Bronchial epithelial cell (primary cell): ENCODE measurements at regions not wholly inside any gene's neighbourhood (a gene's known extent, or its start where the extent isn't known, plus 50 kb on each side); places are given as distances from the start of the nearest gene placed in this dataset.
"Not testable (repeated sequence)": the region's sequence is repeated elsewhere in the genome, so short reads cannot be mapped to it uniquely, and the experiment has no call there.

Experiments used
- DNase-seq: peaks from one replicate; pipeline ENCODE4 v3.0.0-alpha.2; 2010; ENCODE audit warnings: low read depth
- FAIRE-seq: peaks from 2 replicates; lab custom pipeline; 2011; peaks lifted over from hg19 to GRCh38; lab: Jason Lieb, UNC
- H3K27me3 ChIP-seq: 2 replicates; pipeline ENCODE4 v1.5.1; 2011; ENCODE audit warnings: low read length; ENCODE audit not compliant: control insufficient read depth, insufficient read depth
- H3K36me3 ChIP-seq: 2 replicates; pipeline ENCODE4 v1.5.1; 2011; ENCODE audit warnings: low read length; ENCODE audit not compliant: control insufficient read depth, insufficient read depth
- H3K4me3 ChIP-seq: 2 replicates; pipeline ENCODE4 v1.5.1; 2011; ENCODE audit warnings: mild to moderate bottlenecking, low read depth, low read length, control low read depth
- CTCF ChIP-seq: IDR thresholded peaks from 2 replicates; pipeline ENCODE4 v1.5.1; 2011; ENCODE audit warnings: mild to moderate bottlenecking, moderate library complexity, low read length, control low read depth, inconsistent platforms; ENCODE audit not compliant: insufficient read depth, severe bottlenecking

- TF ChIP-seq CTCF = no peak
- Histone ChIP-seq H3K36me3 (no peaks in the 10 kb centered on the region), H3K27me3 (no peaks in the 10 kb centered on the region), H3K4me3 (no peak overlapping the region)
- FAIRE-seq = no peak
- no peak for DNase-seq
Measured at GRCh38 chr4:186805020-186805820, 81.6 kb upstream of the FAT1 start.

- FAIRE-seq, H3K27me3 ChIP-seq, H3K36me3 ChIP-seq, DNase-seq, H3K4me3 ChIP-seq: not testable (repeated sequence)
Measured at GRCh38 chr4:186805917-186806316, 82.3 kb upstream of the FAT1 start.

GRCh38 chr4:186806679-186807421 is 83.2 kb upstream of the FAT1 start:
- no peak overlapping the region for H3K4me3 ChIP-seq
- peak; percentile 47 for FAIRE-seq
- H3K36me3 ChIP-seq = no peaks in the 10 kb centered on the region
- no peak for DNase-seq
- TF ChIP-seq CTCF = no peak
- H3K27me3 ChIP-seq = no peaks in the 10 kb centered on the region

GRCh38 chr4:186807808-186808629 is 84.4 kb upstream of the FAT1 start:
- Histone ChIP-seq H3K27me3 (no peaks in the 10 kb centered on the region), H3K4me3 (no peak overlapping the region), H3K36me3 (no peaks in the 10 kb centered on the region)
- no peak for FAIRE-seq
- DNase-seq = peak; percentile 12
- no peak for TF ChIP-seq CTCF

- no peaks in the 10 kb centered on the region for H3K36me3 ChIP-seq
- H3K4me3 ChIP-seq = no peak overlapping the region
- DNase-seq (peak; percentile 90), FAIRE-seq (no peak)
- no peak for TF ChIP-seq CTCF
- no peaks in the 10 kb centered on the region for H3K27me3 ChIP-seq
Measured at GRCh38 chr4:186808630-186809018, 85.0 kb upstream of the FAT1 start.

GRCh38 chr4:186809070-186809469 is 85.4 kb upstream of the FAT1 start:
- no peak for TF ChIP-seq CTCF
- no peak for FAIRE-seq
- Histone ChIP-seq H3K36me3 (no peaks in the 10 kb centered on the region), H3K4me3 (no peak overlapping the region), H3K27me3 (no peaks in the 10 kb centered on the region)
- DNase-seq = no peak
